ENCODE measurements at regions not wholly inside any gene's neighbourhood (a gene's known extent, or its start where the extent isn't known, plus 50 kb on each side); places are given as distances from the start of the nearest gene placed in this dataset.

GRCh38 chr6:139972116-139972515 lies 597.7 kb upstream of the CITED2 start:
- no peak for TF ChIP-seq POLR2A (IDR thresholded peaks at IDR 0.05; ENCODE audit: extremely low read depth, insufficient read length)
- TF ChIP-seq, protein P1, sequence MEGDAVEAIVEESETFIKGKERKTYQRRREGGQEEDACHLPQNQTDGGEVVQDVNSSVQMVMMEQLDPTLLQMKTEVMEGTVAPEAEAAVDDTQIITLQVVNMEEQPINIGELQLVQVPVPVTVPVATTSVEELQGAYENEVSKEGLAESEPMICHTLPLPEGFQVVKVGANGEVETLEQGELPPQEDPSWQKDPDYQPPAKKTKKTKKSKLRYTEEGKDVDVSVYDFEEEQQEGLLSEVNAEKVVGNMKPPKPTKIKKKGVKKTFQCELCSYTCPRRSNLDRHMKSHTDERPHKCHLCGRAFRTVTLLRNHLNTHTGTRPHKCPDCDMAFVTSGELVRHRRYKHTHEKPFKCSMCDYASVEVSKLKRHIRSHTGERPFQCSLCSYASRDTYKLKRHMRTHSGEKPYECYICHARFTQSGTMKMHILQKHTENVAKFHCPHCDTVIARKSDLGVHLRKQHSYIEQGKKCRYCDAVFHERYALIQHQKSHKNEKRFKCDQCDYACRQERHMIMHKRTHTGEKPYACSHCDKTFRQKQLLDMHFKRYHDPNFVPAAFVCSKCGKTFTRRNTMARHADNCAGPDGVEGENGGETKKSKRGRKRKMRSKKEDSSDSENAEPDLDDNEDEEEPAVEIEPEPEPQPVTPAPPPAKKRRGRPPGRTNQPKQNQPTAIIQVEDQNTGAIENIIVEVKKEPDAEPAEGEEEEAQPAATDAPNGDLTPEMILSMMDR (IDR thresholded peaks at IDR 0.05; ENCODE audit: low read depth, low read length), result no peak
- TF ChIP-seq, protein P2, sequence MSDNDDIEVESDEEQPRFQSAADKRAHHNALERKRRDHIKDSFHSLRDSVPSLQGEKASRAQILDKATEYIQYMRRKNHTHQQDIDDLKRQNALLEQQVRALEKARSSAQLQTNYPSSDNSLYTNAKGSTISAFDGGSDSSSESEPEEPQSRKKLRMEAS (IDR thresholded peaks at IDR 0.05; ENCODE audit: low read depth, low read length), result no peak
